Esophagus muscularis mucosa (tissue), 4 donors: ENCODE measurements at regions not wholly inside any gene's neighbourhood (a gene's known extent, or its start where the extent isn't known, plus 50 kb on each side); places are given as distances from the start of the nearest gene placed in this dataset.

Experiments used
- DNase-seq: peaks from one replicate; pipeline ENCODE4 v3.0.0-alpha.2; 2017; ENCODE audit errors: extremely low spot score
- H3K27ac ChIP-seq, 4 donors: fragments of 200-600 bp; sonication (generic); replicated peaks in 1 of 4; 1 replicate in 3 of 4; 2 replicates in 1 of 4; pipeline ENCODE4 v1.5.1; 2016 to 2019; ENCODE audit warnings: mild to moderate bottlenecking in 1 of 4
- H3K27me3 ChIP-seq, 4 donors: fragments of 200-600 bp; sonication (generic); one replicate each; pipeline versions ENCODE4 v1.5.1 to v1.6.0; 2016 to 2019
- H3K36me3 ChIP-seq, 4 donors: fragments of 200-600 bp; sonication (generic); one replicate each; pipeline ENCODE4 v1.5.1; 2016 to 2019
- H3K4me1 ChIP-seq, 4 donors: fragments of 200-600 bp; sonication (generic); one replicate each; pipeline ENCODE4 v1.5.1; 2016 to 2019
- H3K4me3 ChIP-seq, 4 donors: fragments of 200-600 bp; sonication (generic); 1 replicate in 2 of 4; 2 replicates in 2 of 4; pipeline ENCODE4 v1.5.1; 2016 to 2019; ENCODE audit warnings: mild to moderate bottlenecking in 4 of 4, moderate library complexity in 1 of 4
- H3K9me3 ChIP-seq, 4 donors: fragments of 200-600 bp; sonication (generic); 1 replicate in 3 of 4; 2 replicates in 1 of 4; pipeline ENCODE4 v1.5.1; 2016 to 2019
- CTCF ChIP-seq, 3 experiments: fragments of 200-600 bp in 2 of 3; fragments of 450-650 bp in 1 of 3; sonication (generic) in 2 of 3; IDR thresholded peaks; one replicate each; pipeline ENCODE4 v1.5.1; 2017 to 2019; ENCODE audit warnings: antibody characterized with exemption in 3 of 3, mild to moderate bottlenecking in 2 of 3, moderate library complexity in 1 of 3
- EP300 ChIP-seq: sonication (generic); formaldehyde crosslinking; IDR thresholded peaks from one replicate; pipeline ENCODE4 v1.6.1; 2017; ENCODE audit warnings: antibody characterized with exemption
- POLR2A ChIP-seq: fragments of 450-650 bp; IDR thresholded peaks from one replicate; pipeline ENCODE4 v1.6.1; 2017; ENCODE audit warnings: antibody characterized with exemption, moderate library complexity, mild to moderate bottlenecking, low read depth
- POLR2AphosphoS5 ChIP-seq, 2 donors: sonication (generic); formaldehyde crosslinking; IDR thresholded peaks; one replicate each; pipeline ENCODE4 v1.6.1; 2017; ENCODE audit warnings: antibody characterized with exemption in 2 of 2
- WGBS: methylation state at CpG from one replicate; pipeline ENCODE4 v1.1.5; 2018; 5-methylcytosine and 5-hydroxymethylcytosine counted together
- intact Hi-C: fragments of 100-400 bp; cut with DNase I; formaldehyde crosslinking; loops from one replicate; pipeline ENCODE4 v1.15.1; 2023

GRCh38 chr1:166379447-166379846, 212.6 kb upstream of the FAM78B start:
- DNase-seq = no peak

GRCh38 chr1:166383137-166383536, 216.3 kb upstream of the FAM78B start:
- H3K9me3 ChIP-seq = no peaks in the 10 kb centered on the region
- no peak for DNase-seq
- no peak overlapping the region for H3K4me3 ChIP-seq
- TF ChIP-seq CTCF (IDR thresholded peaks at IDR 0.05) (no peak), POLR2A (no peak)
- no peak overlapping the region for H3K27ac ChIP-seq
- WGBS = 53% methylated on average over 2 of the region's 2 CpGs
- no peaks in the 10 kb centered on the region for H3K36me3 ChIP-seq
- no peaks in the 10 kb centered on the region for H3K27me3 ChIP-seq
- intact Hi-C loops = no loop called here
- H3K4me1 ChIP-seq = peaks cover 0 to 3% (median 0%) of the 10 kb centered on the region in 4 donors

More at GRCh38 chr1:166379447-166379846, 212.6 kb upstream of the FAM78B start:
- 79% methylated on average over 2 of the region's 2 CpGs for WGBS
- TF ChIP-seq CTCF (IDR thresholded peaks at IDR 0.05) = no peak
- TF ChIP-seq EP300 = no peak
- no peak for TF ChIP-seq POLR2A
- no peak for TF ChIP-seq POLR2AphosphoS5 (IDR thresholded peaks at IDR 0.05)
- peaks cover 0 to 2% (median 0%) of the 10 kb centered on the region in 4 donors for H3K27me3 ChIP-seq
- H3K36me3 ChIP-seq = no peaks in the 10 kb centered on the region
- no peak overlapping the region for H3K27ac ChIP-seq
- H3K4me1 ChIP-seq = peaks cover 0 to 3% (median 0%) of the 10 kb centered on the region in 4 donors
- intact Hi-C loops = no loop called here
- H3K9me3 ChIP-seq = no peaks in the 10 kb centered on the region
- no peak overlapping the region for H3K4me3 ChIP-seq

- intact Hi-C loops = no loop called here
- Histone ChIP-seq H3K9me3 (no peaks in the 10 kb centered on the region), H3K4me3 (no peak overlapping the region), H3K27ac (no peak overlapping the region), H3K4me1 (peaks cover 0 to 3% (median 0%) of the 10 kb centered on the region in 4 donors), H3K27me3 (no peaks in the 10 kb centered on the region), H3K36me3 (no peaks in the 10 kb centered on the region)
- TF ChIP-seq POLR2A (no peak), POLR2AphosphoS5 (IDR thresholded peaks at IDR 0.05) (no peak), EP300 (no peak), CTCF (IDR thresholded peaks at IDR 0.05) (no peak)
- DNase-seq = no peak
- WGBS = 64% methylated on average over 9 of the region's 9 CpGs
These were observed 217.0 kb upstream of the FAM78B start for GRCh38 chr1:166383635-166384346.

- DNase-seq = no peak
- intact Hi-C loops = no loop called here
- TF ChIP-seq EP300 = no peak
- no peak for TF ChIP-seq POLR2A
- TF ChIP-seq POLR2AphosphoS5 (IDR thresholded peaks at IDR 0.05) = no peak
- no peak for TF ChIP-seq CTCF (IDR thresholded peaks at IDR 0.05)
- no peaks in the 10 kb centered on the region for H3K4me1 ChIP-seq
- no peak overlapping the region for H3K4me3 ChIP-seq
- H3K27ac ChIP-seq = no peak overlapping the region
- H3K36me3 ChIP-seq = no peaks in the 10 kb centered on the region
- no peaks in the 10 kb centered on the region for H3K9me3 ChIP-seq
- WGBS = 53% methylated on average over 7 of the region's 7 CpGs
- no peaks in the 10 kb centered on the region for H3K27me3 ChIP-seq
These were observed 218.1 kb upstream of the FAM78B start for GRCh38 chr1:166384948-166385347.
